HCT116 (cell line): ENCODE measurements at regions not wholly inside any gene's neighbourhood (a gene's known extent, or its start where the extent isn't known, plus 50 kb on each side); places are given as distances from the start of the nearest gene placed in this dataset.

Experiments used
- ATAC-seq: fragments of 200-7000 bp; cut with Tn5 transposase; 2 replicates; pipeline ENCODE4 v1.9.1; 2020; ENCODE audit warnings: mild to moderate bottlenecking, moderate library complexity
- BruUV-seq: library from RNA; stranded (reverse); fragments of 400-500 nt; replicated peaks from 2 replicates; lab custom pipeline; 2021; lab: Mats Ljungman, UMichigan
- CTCF ChIA-PET: fragments of 300-600 bp; sonication (Branson Sonifier 250); formaldehyde crosslinking; loops from one replicate; lab custom pipeline; 2021; ENCODE audit warnings: antibody characterized with exemption; lab: Charles Lee
- POLR2A ChIA-PET: fragments of 300-600, 350-600 bp; sonication (Branson Sonifier 250); formaldehyde crosslinking; loops from one replicate; lab custom pipeline; 2021; ENCODE audit warnings: antibody characterized with exemption; lab: Charles Lee
- RAD21 ChIA-PET, 2 experiments: fragments of 300-600 bp; sonication (Branson Sonifier 250); formaldehyde crosslinking; loops; one replicate each; lab custom pipeline; 2023; ENCODE audit warnings: low total read pairs in 2 of 2; ENCODE audit not compliant: uncharacterized antibody in 2 of 2, unreplicated experiment in 2 of 2, low non-redundant PET in 1 of 2; lab: Charles Lee
- DNase-seq: peaks from one replicate; pipeline ENCODE4 v3.0.0-alpha.2; 2010; ENCODE audit warnings: low read depth, low spot score
- H2AFZ ChIP-seq: fragments of 200-600 bp; shearing (Covaris generic), sonication (generic); 2 replicates; pipeline ENCODE4 v1.6.1; 2017; ENCODE audit warnings: low read depth, mixed run types, mixed read lengths, antibody characterized with exemption, low read length; ENCODE audit not compliant: poor library complexity, severe bottlenecking
- H3K27ac ChIP-seq: 2 replicates; pipeline ENCODE4 v1.5.1; 2012; ENCODE audit warnings: low read depth, low read length
- H3K27me3 ChIP-seq: fragments of 200-600 bp; sonication (generic); 2 replicates; pipeline ENCODE4 v1.6.1; 2016; ENCODE audit warnings: mixed run types, low read length, mixed read lengths; ENCODE audit not compliant: insufficient read depth
- H3K36me3 ChIP-seq, 2 experiments: fragments of 200-500 bp in 1 of 2; fragments of 200-600 bp in 1 of 2; sonication (Bioruptor generic) in 1 of 2; sonication (generic) in 1 of 2; 2 replicates each; pipeline versions ENCODE4 v1.5.1 to v1.6.1; 2014 to 2016; ENCODE audit warnings: low read length in 2 of 2, inconsistent platforms in 1 of 2, mixed read lengths in 1 of 2, mixed run types in 1 of 2; ENCODE audit not compliant: insufficient read depth in 2 of 2, control insufficient read depth in 1 of 2
- H3K4me1 ChIP-seq, 2 experiments: fragments of 200-600 bp in 1 of 2; sonication (generic) in 1 of 2; 2 replicates each; pipeline versions ENCODE4 v1.5.1 to v1.6.1; 2012 to 2017; ENCODE audit warnings: low read length in 2 of 2, inconsistent platforms in 1 of 2, mild to moderate bottlenecking in 1 of 2, mixed read lengths in 1 of 2, mixed run types in 1 of 2, moderate library complexity in 1 of 2; ENCODE audit not compliant: insufficient read depth in 2 of 2, control insufficient read depth in 1 of 2
- H3K4me2 ChIP-seq: fragments of 200-600 bp; sonication (generic); 2 replicates; pipeline ENCODE4 v1.6.1; 2017; ENCODE audit warnings: mixed run types, low read length, mixed read lengths
- H3K4me3 ChIP-seq, 2 experiments: fragments of 200-600 bp in 1 of 2; sonication (generic) in 1 of 2; replicated peaks in 1 of 2; 2 replicates each; pipeline ENCODE4 v1.5.1; 2011 to 2016; ENCODE audit warnings: low read length in 2 of 2, control low read depth in 1 of 2, low read depth in 1 of 2, mild to moderate bottlenecking in 1 of 2, mixed read lengths in 1 of 2, mixed run types in 1 of 2
- H3K79me2 ChIP-seq: fragments of 200-600 bp; sonication (generic); 2 replicates; pipeline ENCODE4 v1.6.1; 2017; ENCODE audit warnings: mild to moderate bottlenecking, mixed run types, low read length, moderate library complexity, mixed read lengths; ENCODE audit not compliant: insufficient read depth
- H3K9ac ChIP-seq: fragments of 200-600 bp; sonication (generic); 2 replicates; pipeline ENCODE4 v1.6.1; 2016; ENCODE audit warnings: low read length, mixed read lengths
- H3K9me2 ChIP-seq: fragments of 200-600 bp; sonication (generic), shearing (Covaris generic); 2 replicates; pipeline ENCODE4 v1.6.1; 2017; ENCODE audit warnings: mixed run types, mild to moderate bottlenecking, moderate library complexity; ENCODE audit not compliant: insufficient read depth
- H3K9me3 ChIP-seq, 2 experiments: fragments of 200-500 bp in 1 of 2; fragments of 200-600 bp in 1 of 2; sonication (Bioruptor generic) in 1 of 2; sonication (generic) in 1 of 2; 2 replicates each; pipeline ENCODE4 v1.6.1; 2014 to 2017; ENCODE audit warnings: low read length in 2 of 2, mixed read lengths in 2 of 2, inconsistent platforms in 1 of 2, low read depth in 1 of 2, mild to moderate bottlenecking in 1 of 2, mixed run types in 1 of 2, moderate library complexity in 1 of 2; ENCODE audit not compliant: control insufficient read depth in 1 of 2, insufficient read depth in 1 of 2
- H4K20me1 ChIP-seq: fragments of 200-600 bp; sonication (generic), shearing (Covaris generic); 2 replicates; pipeline ENCODE4 v1.6.1; 2017; ENCODE audit warnings: mixed run types, mild to moderate bottlenecking, moderate library complexity; ENCODE audit not compliant: insufficient read depth
- CBX3 ChIP-seq: IDR thresholded peaks from 2 replicates; pipeline ENCODE4 v1.6.1; 2012; ENCODE audit warnings: low read depth
- CTCF ChIP-seq, 3 experiments: fragments of 200-600 bp in 1 of 3; sonication (generic) in 1 of 3; IDR thresholded peaks in 2 of 3; conservative IDR thresholded peaks in 1 of 3; 2 replicates each; pipeline ENCODE4 v1.5.1; 2012 to 2017; ENCODE audit warnings: low read depth in 2 of 3, low read length in 2 of 3, antibody characterized with exemption in 1 of 3, borderline replicate concordance in 1 of 3, control low read depth in 1 of 3, mild to moderate bottlenecking in 1 of 3, mixed read lengths in 1 of 3, mixed run types in 1 of 3, moderate library complexity in 1 of 3; ENCODE audit not compliant: insufficient read depth in 1 of 3
- EGR1 ChIP-seq: IDR thresholded peaks from 2 replicates; pipeline ENCODE4 v1.6.1; 2012; ENCODE audit warnings: low read depth
- ELF1 ChIP-seq: IDR thresholded peaks from 2 replicates; pipeline ENCODE4 v1.6.1; 2012; ENCODE audit warnings: low read depth, borderline replicate concordance
- EZH2phosphoT487 ChIP-seq: fragments of 200-600 bp; IDR thresholded peaks from 2 replicates; pipeline ENCODE4 v1.6.1; 2018; ENCODE audit warnings: antibody characterized with exemption, borderline replicate concordance
- FOSL1 ChIP-seq: IDR thresholded peaks from 2 replicates; pipeline ENCODE4 v1.6.1; 2012; ENCODE audit warnings: low read depth
- JUND ChIP-seq: IDR thresholded peaks from 2 replicates; pipeline ENCODE4 v1.6.1; 2012
- POLR2A ChIP-seq: IDR thresholded peaks from 2 replicates; pipeline ENCODE4 v1.7.0; 2011; ENCODE audit warnings: borderline replicate concordance; ENCODE audit not compliant: insufficient read depth, insufficient read length; ENCODE audit errors: extremely low read depth
- REST ChIP-seq: IDR thresholded peaks from 2 replicates; pipeline ENCODE4 v1.6.1; 2012; ENCODE audit warnings: low read depth
- SP1 ChIP-seq: IDR thresholded peaks from 2 replicates; pipeline ENCODE4 v1.6.1; 2012; ENCODE audit warnings: low read depth
- SRF ChIP-seq: IDR thresholded peaks from 2 replicates; pipeline ENCODE4 v1.6.1; 2012; ENCODE audit warnings: low read depth
- ZFX ChIP-seq: fragments of 450-650 bp; IDR thresholded peaks from 2 replicates; pipeline ENCODE4 v1.6.1; 2017
- ZNF274 ChIP-seq: fragments of 200-500 bp; sonication (Bioruptor generic); IDR thresholded peaks from 2 replicates; pipeline ENCODE4 v1.6.1; 2014; ENCODE audit warnings: mild to moderate bottlenecking, low read depth, low read length, inconsistent platforms
- intact Hi-C: fragments of 100-400 bp; cut with micrococcal nuclease; formaldehyde crosslinking; loops from 2 replicates; pipeline ENCODE4 v1.10.0; 2022
- TF ChIP-seq, protein P1 (sequence below): IDR thresholded peaks from 2 replicates; pipeline ENCODE4 v1.6.1; 2012
- TF ChIP-seq, protein P2 (sequence below): IDR thresholded peaks from 2 replicates; pipeline ENCODE4 v1.6.1; 2012

- H3K9me3 ChIP-seq: no peaks in the 10 kb centered on the region
- H4K20me1 ChIP-seq: no peaks in the 10 kb centered on the region; the same call in 1 of the 2 replicates
- CTCF ChIA-PET: no interaction called here
- TF ChIP-seq ZNF274: no peak
- no peak for TF ChIP-seq ELF1
- TF ChIP-seq FOSL1: no peak
- TF ChIP-seq SRF: no peak
- peaks cover 34% of the 10 kb centered on the region for H3K27me3 ChIP-seq
- no peak overlapping the region for H3K4me3 ChIP-seq
- ATAC-seq: no peak
- POLR2A ChIA-PET: no interaction called here
- H3K9ac ChIP-seq: no peak overlapping the region
- intact Hi-C loops: no loop called here
- H3K79me2 ChIP-seq: no peaks in the 10 kb centered on the region
- H3K4me1 ChIP-seq: no peaks in the 10 kb centered on the region
- no peaks in the 10 kb centered on the region for H3K36me3 ChIP-seq
- no TSS peak for BruUV-seq
- RAD21 ChIA-PET: no interaction called here
- no peak for DNase-seq
- no peaks in the 10 kb centered on the region for H3K9me2 ChIP-seq
- no peak overlapping the region for H3K4me2 ChIP-seq
- no peak overlapping the region for H2AFZ ChIP-seq
- H3K27ac ChIP-seq: no peak overlapping the region
Measured at GRCh38 chr16:16871196-16871595, 492.3 kb downstream of the NPIPA7 start.

DNA sequence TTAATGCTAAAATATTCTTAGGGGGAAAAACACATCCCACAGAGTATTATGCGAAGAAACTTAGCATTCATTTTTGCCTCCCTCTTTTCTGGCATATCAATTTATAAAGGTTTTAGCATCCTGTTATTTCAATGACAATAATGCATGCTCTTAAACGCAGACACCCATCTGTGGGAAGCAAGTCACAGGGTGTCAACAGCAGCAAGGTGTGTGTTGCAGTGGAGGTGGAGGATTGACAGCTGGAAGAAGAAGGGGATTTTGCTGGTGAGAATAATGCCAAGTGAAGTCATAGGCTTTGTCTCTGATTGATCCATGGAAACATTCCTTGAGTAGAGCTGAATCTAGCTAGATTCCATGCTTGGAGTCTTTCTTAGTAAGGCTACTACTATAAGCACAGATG is 498.1 kb downstream of the NPIPA7 start:
- ATAC-seq (no peak), DNase-seq (no peak)
- H3K9ac ChIP-seq: no peak overlapping the region
- BruUV-seq: no TSS peak
- ChIA-PET RAD21 (no interaction called here), POLR2A (no interaction called here), CTCF (no interaction called here)
- H3K27me3 ChIP-seq: peaks cover 19% of the 10 kb centered on the region
- H3K4me3 ChIP-seq: no peak overlapping the region
- no peaks in the 10 kb centered on the region for H3K4me1 ChIP-seq
- H3K36me3 ChIP-seq: no peaks in the 10 kb centered on the region
- H3K27ac ChIP-seq: no peak overlapping the region
- no peak overlapping the region for H3K4me2 ChIP-seq
- no peaks in the 10 kb centered on the region for H3K9me2 ChIP-seq
- H4K20me1 ChIP-seq: no peaks in the 10 kb centered on the region; the same call in 1 of the 2 replicates
- intact Hi-C loops: no loop called here
- H2AFZ ChIP-seq: no peak overlapping the region
- H3K79me2 ChIP-seq: no peaks in the 10 kb centered on the region
- no peaks in the 10 kb centered on the region for H3K9me3 ChIP-seq
- TF ChIP-seq, protein P1, sequence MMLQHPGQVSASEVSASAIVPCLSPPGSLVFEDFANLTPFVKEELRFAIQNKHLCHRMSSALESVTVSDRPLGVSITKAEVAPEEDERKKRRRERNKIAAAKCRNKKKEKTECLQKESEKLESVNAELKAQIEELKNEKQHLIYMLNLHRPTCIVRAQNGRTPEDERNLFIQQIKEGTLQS: no peak
- no peak for TF ChIP-seq ELF1
- TF ChIP-seq EZH2phosphoT487: no peak
- no peak for TF ChIP-seq CBX3
- no peak for TF ChIP-seq ZFX
- TF ChIP-seq EGR1: no peak
- no peak for TF ChIP-seq CTCF (IDR thresholded peaks at IDR 0.05 in 2 of 3, conservative IDR thresholded peaks at IDR 0.05 in 1 of 3; ENCODE audit: borderline replicate concordance in 1 of 3, insufficient read depth in 1 of 3, low read depth in 2 of 3, low read length in 2 of 3)
- no peak for TF ChIP-seq FOSL1
- no peak for TF ChIP-seq REST
- no peak for TF ChIP-seq ZNF274
- TF ChIP-seq, protein P2, sequence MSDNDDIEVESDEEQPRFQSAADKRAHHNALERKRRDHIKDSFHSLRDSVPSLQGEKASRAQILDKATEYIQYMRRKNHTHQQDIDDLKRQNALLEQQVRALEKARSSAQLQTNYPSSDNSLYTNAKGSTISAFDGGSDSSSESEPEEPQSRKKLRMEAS: no peak
- no peak for TF ChIP-seq JUND
- TF ChIP-seq POLR2A: no peak
- TF ChIP-seq SP1: no peak
